OCI-LY7 (cell line): ENCODE measurements at regions not wholly inside any gene's neighbourhood (a gene's known extent, or its start where the extent isn't known, plus 50 kb on each side); places are given as distances from the start of the nearest gene placed in this dataset.

Experiments
- EZH2phosphoT487 ChIP-seq: fragments of 200-600 bp; sonication (generic); IDR thresholded peaks from 2 replicates; pipeline ENCODE4 v1.6.1; 2018; ENCODE audit warnings: low read depth, borderline replicate concordance, mild to moderate bottlenecking, mixed run types, antibody characterized with exemption, low read length, moderate library complexity, mixed read lengths
- TF ChIP-seq, protein P1 (sequence below): fragments of 200-600 bp; sonication (generic); conservative IDR thresholded peaks from 2 replicates; pipeline ENCODE4 v1.5.1; 2014; ENCODE audit warnings: mild to moderate bottlenecking, antibody characterized with exemption, low read length, moderate library complexity, mixed read lengths

DNA sequence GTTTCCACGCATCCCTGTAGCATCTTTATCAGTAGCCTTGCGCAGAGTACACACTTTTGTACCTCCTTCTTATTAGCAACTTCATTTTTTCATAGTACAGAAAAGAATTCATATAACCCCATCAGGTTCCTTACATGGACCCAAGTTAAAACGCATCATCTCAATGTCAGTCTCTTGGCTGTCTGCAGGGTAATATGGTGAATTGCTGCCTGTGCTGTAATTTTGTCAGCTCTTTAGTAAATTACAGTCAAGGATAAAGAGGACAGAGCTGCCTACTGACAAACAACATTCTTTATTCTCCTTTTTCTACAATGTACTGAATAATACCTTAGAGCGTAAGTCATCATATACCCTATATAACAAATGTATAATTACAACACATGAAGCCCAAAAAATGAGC lies 222.5 kb downstream of the MRPL39 start:
- TF ChIP-seq, protein P1, sequence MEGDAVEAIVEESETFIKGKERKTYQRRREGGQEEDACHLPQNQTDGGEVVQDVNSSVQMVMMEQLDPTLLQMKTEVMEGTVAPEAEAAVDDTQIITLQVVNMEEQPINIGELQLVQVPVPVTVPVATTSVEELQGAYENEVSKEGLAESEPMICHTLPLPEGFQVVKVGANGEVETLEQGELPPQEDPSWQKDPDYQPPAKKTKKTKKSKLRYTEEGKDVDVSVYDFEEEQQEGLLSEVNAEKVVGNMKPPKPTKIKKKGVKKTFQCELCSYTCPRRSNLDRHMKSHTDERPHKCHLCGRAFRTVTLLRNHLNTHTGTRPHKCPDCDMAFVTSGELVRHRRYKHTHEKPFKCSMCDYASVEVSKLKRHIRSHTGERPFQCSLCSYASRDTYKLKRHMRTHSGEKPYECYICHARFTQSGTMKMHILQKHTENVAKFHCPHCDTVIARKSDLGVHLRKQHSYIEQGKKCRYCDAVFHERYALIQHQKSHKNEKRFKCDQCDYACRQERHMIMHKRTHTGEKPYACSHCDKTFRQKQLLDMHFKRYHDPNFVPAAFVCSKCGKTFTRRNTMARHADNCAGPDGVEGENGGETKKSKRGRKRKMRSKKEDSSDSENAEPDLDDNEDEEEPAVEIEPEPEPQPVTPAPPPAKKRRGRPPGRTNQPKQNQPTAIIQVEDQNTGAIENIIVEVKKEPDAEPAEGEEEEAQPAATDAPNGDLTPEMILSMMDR: no peak
- no peak for TF ChIP-seq EZH2phosphoT487
